Activated CD4-positive, alpha-beta T cell treated with anti-CD3 and anti-CD28 coated beads, Interleukin-2, amount 50 U/mL, for 4 hours (primary cell): ENCODE measurements at regions not wholly inside any gene's neighbourhood (a gene's known extent, or its start where the extent isn't known, plus 50 kb on each side); places are given as distances from the start of the nearest gene placed in this dataset.
"Not testable (repeated sequence)": the region's sequence is repeated elsewhere in the genome, so short reads cannot be mapped to it uniquely, and the experiment has no call there.

Experiments
- DNase-seq, 2 experiments: peaks; one replicate each; pipeline ENCODE4 v3.0.0-alpha.2; 2020

GRCh38 chr5:57725658-57726504 lies 243.3 kb upstream of the ACTBL2 start:
- no peak for DNase-seq

GRCh38 chr5:57724836-57725235 lies 242.2 kb upstream of the ACTBL2 start:
- no peak for DNase-seq

- no peak for DNase-seq
These were observed 238.6 kb upstream of the ACTBL2 start for GRCh38 chr5:57721226-57721625.

GRCh38 chr5:57720656-57721055 lies 238.0 kb upstream of the ACTBL2 start:
- DNase-seq, result no peak

- no peak for DNase-seq
These were observed 236.6 kb upstream of the ACTBL2 start for GRCh38 chr5:57719216-57719615.

- no peak for DNase-seq
These were observed 235.5 kb upstream of the ACTBL2 start for GRCh38 chr5:57718155-57718554.

GRCh38 chr5:57717555-57717954 lies 234.9 kb upstream of the ACTBL2 start:
- no peak for DNase-seq

GRCh38 chr5:57716661-57717060 lies 234.1 kb upstream of the ACTBL2 start:
- DNase-seq, result no peak

GRCh38 chr5:57715296-57715695 lies 232.7 kb upstream of the ACTBL2 start:
- no peak for DNase-seq

GRCh38 chr5:57713535-57713934 lies 230.9 kb upstream of the ACTBL2 start:
- not testable (repeated sequence) for DNase-seq

GRCh38 chr5:57711946-57712345 lies 229.3 kb upstream of the ACTBL2 start:
- DNase-seq, result no peak

GRCh38 chr5:57711471-57711870 lies 228.9 kb upstream of the ACTBL2 start:
- no peak for DNase-seq

GRCh38 chr5:57710126-57710525 lies 227.5 kb upstream of the ACTBL2 start:
- no peak for DNase-seq

- no peak for DNase-seq
These were observed 223.2 kb upstream of the ACTBL2 start for GRCh38 chr5:57705769-57706168.

- DNase-seq, result no peak
These were observed 221.1 kb upstream of the ACTBL2 start for GRCh38 chr5:57703721-57704120.

- DNase-seq, result no peak
These were observed 217.9 kb upstream of the ACTBL2 start for GRCh38 chr5:57700484-57700883.

- DNase-seq, result no peak
These were observed 217.5 kb upstream of the ACTBL2 start for GRCh38 chr5:57700072-57700471.

GRCh38 chr5:57698802-57699201 lies 216.2 kb upstream of the ACTBL2 start:
- DNase-seq, result no peak

- no peak for DNase-seq
These were observed 215.5 kb upstream of the ACTBL2 start for GRCh38 chr5:57698086-57698485.

GRCh38 chr5:57696825-57697570 lies 214.4 kb upstream of the ACTBL2 start:
- no peak for DNase-seq

- DNase-seq, result no peak
These were observed 213.8 kb upstream of the ACTBL2 start for GRCh38 chr5:57696389-57696769.

GRCh38 chr5:57695706-57696388 lies 213.2 kb upstream of the ACTBL2 start:
- DNase-seq, result no peak

- no peak for DNase-seq
These were observed 212.6 kb upstream of the ACTBL2 start for GRCh38 chr5:57695179-57695578.
